RWPE2 (cell line): ENCODE measurements at regions not wholly inside any gene's neighbourhood (a gene's known extent, or its start where the extent isn't known, plus 50 kb on each side); places are given as distances from the start of the nearest gene placed in this dataset.
A peak's percentile ranks its signal among the peaks of the same experiment; 100 is the strongest.
"Not testable (repeated sequence)": the region's sequence is repeated elsewhere in the genome, so short reads cannot be mapped to it uniquely, and the experiment has no call there.

Source experiments
- ATAC-seq: fragments of 200-7000 bp; cut with Tn5 transposase; 3 replicates; pipeline ENCODE4 v1.9.1; 2021; ENCODE audit warnings: low read depth
- DNase-seq: peaks from one replicate; pipeline ENCODE4 v3.0.0-alpha.2; 2020; ENCODE audit warnings: low spot score
- H3K27ac ChIP-seq: fragments of 450-650 bp; 2 replicates; pipeline ENCODE4 v1.5.1; 2017; ENCODE audit warnings: mild to moderate bottlenecking; ENCODE audit not compliant: poor library complexity, severe bottlenecking
- H3K27me3 ChIP-seq: fragments of 250-450 bp; sonication (Bioruptor Pico); 2 replicates; pipeline ENCODE4 v1.5.1; 2021; ENCODE audit warnings: mild to moderate bottlenecking, moderate library complexity; ENCODE audit not compliant: insufficient read depth, poor library complexity, severe bottlenecking
- H3K36me3 ChIP-seq: fragments of 250-450 bp; sonication (Bioruptor Pico); 2 replicates; pipeline ENCODE4 v1.5.1; 2020; ENCODE audit warnings: low read depth, mild to moderate bottlenecking, moderate library complexity
- H3K4me1 ChIP-seq: fragments of 250-450 bp; sonication (Bioruptor Pico); 2 replicates; pipeline ENCODE4 v1.5.1; 2021; ENCODE audit warnings: mild to moderate bottlenecking, moderate library complexity; ENCODE audit not compliant: insufficient read depth, poor library complexity, severe bottlenecking
- H3K4me3 ChIP-seq: fragments of 250-450 bp; sonication (Bioruptor Pico); 2 replicates; pipeline ENCODE4 v1.5.1; 2021; ENCODE audit warnings: mild to moderate bottlenecking, moderate library complexity; ENCODE audit not compliant: severe bottlenecking
- H3K9me3 ChIP-seq: fragments of 250-450 bp; sonication (Bioruptor Pico); 2 replicates; pipeline ENCODE4 v1.5.1; 2021; ENCODE audit warnings: mild to moderate bottlenecking, moderate library complexity; ENCODE audit not compliant: severe bottlenecking
- TF ChIP-seq, protein P1 (sequence below): fragments of 450-650 bp; IDR thresholded peaks from one replicate; pipeline ENCODE4 v1.5.1; 2017; ENCODE audit warnings: mild to moderate bottlenecking, moderate library complexity; ENCODE audit not compliant: poor library complexity, severe bottlenecking

DNA sequence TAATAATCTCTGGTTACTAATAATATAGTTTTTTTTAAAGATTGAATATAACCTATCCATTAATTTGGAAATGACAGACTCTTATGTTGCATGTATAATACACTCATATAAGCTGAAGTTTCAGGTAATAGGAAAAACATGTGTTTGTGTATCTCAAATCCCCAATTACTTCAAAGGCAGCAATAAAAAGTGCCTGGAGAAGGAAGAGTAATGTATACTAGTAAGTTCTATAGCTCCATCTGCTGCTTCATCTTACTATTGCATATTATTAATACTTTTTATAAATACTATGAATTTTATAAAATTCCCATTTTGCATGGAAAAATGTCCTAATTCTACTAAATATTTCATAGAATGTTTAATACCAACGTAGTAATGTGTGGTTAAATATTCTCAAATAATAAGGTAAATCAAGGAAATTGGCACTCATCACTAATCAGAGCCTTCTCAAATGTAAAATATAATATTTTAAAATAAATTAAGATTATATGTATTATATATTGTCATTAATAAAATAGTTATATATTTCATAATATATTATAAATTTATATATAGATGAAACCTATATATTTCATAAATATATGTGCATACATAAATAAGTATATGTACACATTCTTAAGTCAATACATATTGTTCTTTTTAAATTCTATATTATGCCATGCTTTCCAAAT is 311.9 kb downstream of the HGF start:
- TF ChIP-seq, protein P1, sequence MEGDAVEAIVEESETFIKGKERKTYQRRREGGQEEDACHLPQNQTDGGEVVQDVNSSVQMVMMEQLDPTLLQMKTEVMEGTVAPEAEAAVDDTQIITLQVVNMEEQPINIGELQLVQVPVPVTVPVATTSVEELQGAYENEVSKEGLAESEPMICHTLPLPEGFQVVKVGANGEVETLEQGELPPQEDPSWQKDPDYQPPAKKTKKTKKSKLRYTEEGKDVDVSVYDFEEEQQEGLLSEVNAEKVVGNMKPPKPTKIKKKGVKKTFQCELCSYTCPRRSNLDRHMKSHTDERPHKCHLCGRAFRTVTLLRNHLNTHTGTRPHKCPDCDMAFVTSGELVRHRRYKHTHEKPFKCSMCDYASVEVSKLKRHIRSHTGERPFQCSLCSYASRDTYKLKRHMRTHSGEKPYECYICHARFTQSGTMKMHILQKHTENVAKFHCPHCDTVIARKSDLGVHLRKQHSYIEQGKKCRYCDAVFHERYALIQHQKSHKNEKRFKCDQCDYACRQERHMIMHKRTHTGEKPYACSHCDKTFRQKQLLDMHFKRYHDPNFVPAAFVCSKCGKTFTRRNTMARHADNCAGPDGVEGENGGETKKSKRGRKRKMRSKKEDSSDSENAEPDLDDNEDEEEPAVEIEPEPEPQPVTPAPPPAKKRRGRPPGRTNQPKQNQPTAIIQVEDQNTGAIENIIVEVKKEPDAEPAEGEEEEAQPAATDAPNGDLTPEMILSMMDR: peak; percentile 78
- no peaks in the 10 kb centered on the region for H3K27me3 ChIP-seq
- DNase-seq (no peak), ATAC-seq (no peak)
- no peak overlapping the region for H3K27ac ChIP-seq
- H3K36me3 ChIP-seq: no peaks in the 10 kb centered on the region
- no peaks in the 10 kb centered on the region for H3K4me1 ChIP-seq
- no peaks in the 10 kb centered on the region for H3K9me3 ChIP-seq
- no peak overlapping the region for H3K4me3 ChIP-seq

DNA sequence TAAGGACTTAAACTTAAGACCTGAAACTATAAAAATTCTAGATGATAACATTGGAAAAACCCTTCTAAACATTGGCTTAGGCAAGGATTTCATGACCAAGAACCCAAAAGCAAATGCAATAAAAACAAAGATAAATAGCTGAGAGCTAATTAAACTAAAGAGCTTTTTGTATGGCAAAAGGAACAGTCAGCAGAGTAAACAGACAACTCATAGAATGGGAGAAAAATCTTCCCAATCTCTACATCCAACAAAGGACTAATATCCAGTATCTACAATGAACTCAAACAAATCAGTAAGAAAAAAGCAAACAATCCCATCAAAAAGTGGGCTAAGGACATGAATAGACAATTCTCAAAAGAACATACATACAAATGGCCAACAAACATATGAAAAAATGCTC is 316.1 kb downstream of the HGF start:
- DNase-seq, H3K27me3 ChIP-seq, H3K4me1 ChIP-seq, H3K27ac ChIP-seq, H3K4me3 ChIP-seq, H3K9me3 ChIP-seq, H3K36me3 ChIP-seq, ATAC-seq: not testable (repeated sequence)

DNA sequence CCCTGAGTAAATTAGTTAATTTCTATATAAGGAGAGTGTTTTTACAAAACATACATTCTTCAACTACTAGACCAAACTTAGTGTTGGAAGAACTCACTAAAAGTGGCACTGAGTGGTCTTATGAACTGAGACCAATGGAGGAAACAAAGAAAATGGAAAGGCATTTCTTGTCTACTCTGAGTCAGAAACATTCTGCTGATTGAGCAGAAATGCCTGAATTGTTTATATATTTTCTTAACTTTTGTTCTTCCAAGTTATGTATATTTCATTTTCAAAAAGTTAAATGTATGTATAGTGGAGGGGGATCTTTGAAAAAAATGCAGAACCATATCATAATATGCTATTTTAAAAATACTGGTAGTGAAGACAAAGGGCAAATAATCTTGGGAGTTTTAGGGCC is 320.7 kb downstream of the HGF start:
- no peaks in the 10 kb centered on the region for H3K4me1 ChIP-seq
- H3K4me3 ChIP-seq: no peak overlapping the region
- no peaks in the 10 kb centered on the region for H3K27me3 ChIP-seq
- peaks cover 5% of the 10 kb centered on the region for H3K9me3 ChIP-seq
- no peaks in the 10 kb centered on the region for H3K36me3 ChIP-seq
- no peak for DNase-seq
- TF ChIP-seq, protein P1: no peak
- no peak overlapping the region for H3K27ac ChIP-seq
- no peak for ATAC-seq

DNA sequence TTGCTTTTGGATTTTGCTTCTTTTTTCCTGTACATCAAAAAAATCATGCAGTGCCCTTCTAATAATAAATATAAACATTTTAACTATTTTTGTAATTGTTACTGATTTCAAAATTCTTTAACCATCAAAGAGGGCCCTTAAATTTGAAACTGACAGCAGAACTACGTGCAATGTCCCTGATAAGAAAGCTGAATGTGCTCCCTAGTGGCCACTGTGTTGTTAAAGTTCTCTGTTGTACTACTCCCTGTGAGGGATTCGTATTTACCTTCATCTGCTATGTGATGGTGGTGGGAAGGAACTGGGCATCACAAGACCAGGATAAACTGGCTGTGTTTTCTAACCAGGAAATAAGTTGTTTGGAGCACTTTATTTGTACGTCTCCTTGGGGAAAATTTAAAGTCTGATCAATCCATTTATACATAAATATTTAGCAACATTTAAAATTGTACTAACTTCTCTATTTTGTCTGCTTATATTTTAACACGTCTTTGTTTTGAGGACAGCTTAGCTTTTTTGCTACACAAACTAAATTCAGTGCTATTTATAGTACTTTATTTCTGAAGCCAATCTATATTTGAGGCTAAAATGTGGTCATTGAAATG is 322.4 kb downstream of the HGF start:
- no peak for DNase-seq
- Histone ChIP-seq H3K4me1 (no peaks in the 10 kb centered on the region), H3K9me3 (peaks cover 5% of the 10 kb centered on the region), H3K4me3 (no peak overlapping the region), H3K36me3 (no peaks in the 10 kb centered on the region), H3K27ac (no peak overlapping the region), H3K27me3 (no peaks in the 10 kb centered on the region)
- TF ChIP-seq, protein P1: peak; percentile 83
- ATAC-seq: peak; percentile 90

DNA sequence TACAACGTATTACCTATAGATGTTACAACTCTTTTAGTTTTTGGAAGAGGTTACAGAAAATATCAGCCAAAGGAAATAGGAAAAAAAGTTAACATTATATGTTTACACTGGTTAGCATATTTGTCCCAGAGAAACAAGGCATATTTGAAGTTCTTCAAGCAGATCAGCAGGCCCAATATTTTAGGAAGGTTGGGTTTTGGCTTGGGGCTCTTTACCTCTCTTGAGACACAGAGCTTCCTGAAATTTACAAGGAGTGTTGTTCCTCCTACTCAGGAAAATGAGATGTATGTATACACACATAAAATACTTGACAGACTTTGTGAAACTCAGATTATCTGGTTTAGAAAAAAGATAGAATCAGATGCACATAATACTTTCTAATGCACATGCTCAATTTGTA is 323.6 kb downstream of the HGF start:
- no peak overlapping the region for H3K4me3 ChIP-seq
- H3K9me3 ChIP-seq: peaks cover 5% of the 10 kb centered on the region
- no peaks in the 10 kb centered on the region for H3K27me3 ChIP-seq
- H3K4me1 ChIP-seq: no peaks in the 10 kb centered on the region
- TF ChIP-seq, protein P1: no peak
- no peak for DNase-seq
- H3K36me3 ChIP-seq: no peaks in the 10 kb centered on the region
- no peak overlapping the region for H3K27ac ChIP-seq
- no peak for ATAC-seq
